GM21528 (cell line): ENCODE measurements at regions not wholly inside any gene's neighbourhood (a gene's known extent, or its start where the extent isn't known, plus 50 kb on each side); places are given as distances from the start of the nearest gene placed in this dataset.

Experiments
- ATAC-seq: cut with Tn5 transposase; IDR thresholded peaks from one replicate; pipeline ENCODE4 v1.9.1; 2021; ENCODE audit warnings: mild to moderate bottlenecking, moderate library complexity; ENCODE audit not compliant: unreplicated experiment, low FRiP score

GRCh38 chr4:20062054-20062453 lies 189.7 kb upstream of the SLIT2 start:
- ATAC-seq = no peak

- ATAC-seq = no peak
These were observed 200.9 kb upstream of the SLIT2 start for GRCh38 chr4:20050768-20051167.

GRCh38 chr4:20049889-20050288 lies 201.8 kb upstream of the SLIT2 start:
- no peak for ATAC-seq

DNA sequence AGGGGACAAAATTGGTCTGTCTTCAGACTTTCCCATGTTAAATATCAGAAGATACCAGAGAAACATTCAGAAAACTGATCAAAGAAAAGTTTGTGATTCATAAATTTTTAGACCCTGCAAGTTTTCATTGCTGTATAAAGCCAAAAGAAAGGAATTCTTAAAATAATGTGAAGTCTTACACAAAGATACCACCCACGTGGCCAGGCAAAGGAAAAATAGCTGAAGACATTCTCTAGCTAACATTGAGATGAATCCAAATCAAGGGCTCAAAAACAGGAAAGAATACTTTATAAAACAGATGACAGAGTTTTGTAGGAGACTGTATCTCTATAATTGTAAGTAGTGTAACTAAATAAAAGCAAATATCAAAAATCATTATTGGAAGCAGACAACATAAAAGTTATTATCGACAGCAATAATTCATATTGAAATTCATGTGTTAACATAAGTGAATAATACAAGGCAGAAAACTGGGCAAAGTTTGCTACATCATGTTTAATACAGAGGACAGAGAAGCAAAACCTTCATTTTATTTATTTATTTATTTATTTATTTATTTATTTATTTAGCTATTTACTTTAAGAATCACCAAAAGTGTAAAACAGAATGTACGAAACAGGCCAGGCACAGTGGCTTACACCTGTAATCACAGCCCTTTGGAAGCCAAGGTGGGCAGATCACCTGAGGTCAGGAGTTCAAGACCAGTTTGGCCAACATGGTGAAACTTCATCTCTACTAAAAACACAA lies 204.6 kb upstream of the SLIT2 start:
- ATAC-seq = no peak

DNA sequence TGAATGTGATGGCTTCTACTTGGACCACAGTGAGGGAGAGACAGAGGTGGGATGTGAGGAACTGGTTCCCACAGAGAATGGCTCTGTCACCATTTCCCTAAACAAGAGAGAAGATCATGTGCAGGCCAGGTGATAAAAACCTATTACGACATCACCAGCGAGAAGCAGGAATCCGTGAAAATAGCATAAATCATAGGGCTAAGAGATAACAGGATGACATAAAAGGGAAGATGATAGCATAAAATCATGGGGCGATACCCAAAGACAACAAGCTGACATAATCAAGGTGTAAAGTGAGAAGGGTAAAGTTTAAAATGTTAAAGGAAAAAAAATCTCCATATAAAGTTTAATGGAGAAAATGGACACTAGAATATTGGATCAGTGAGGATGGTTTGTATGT lies 205.5 kb upstream of the SLIT2 start:
- no peak for ATAC-seq

DNA sequence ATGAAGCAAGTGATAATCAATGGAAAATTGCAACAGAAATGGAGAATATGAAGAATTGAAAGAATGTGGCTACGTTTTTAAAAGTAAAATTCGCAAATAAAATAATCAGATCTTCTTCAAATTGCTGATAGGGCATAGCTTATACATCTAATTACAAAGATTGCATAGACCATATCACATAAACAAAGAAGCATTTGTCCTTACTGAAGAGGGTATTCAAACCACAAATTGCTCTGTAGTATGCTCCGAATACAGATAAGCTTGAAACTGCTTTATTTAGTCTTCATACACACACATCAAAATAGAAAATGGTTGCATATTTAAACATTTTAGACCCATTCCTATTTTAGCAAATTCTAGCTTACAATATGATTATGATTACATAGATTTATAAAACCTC lies 206.7 kb upstream of the SLIT2 start:
- no peak for ATAC-seq

- no peak for ATAC-seq
These were observed 207.2 kb upstream of the SLIT2 start for GRCh38 chr4:20044502-20044911.

DNA sequence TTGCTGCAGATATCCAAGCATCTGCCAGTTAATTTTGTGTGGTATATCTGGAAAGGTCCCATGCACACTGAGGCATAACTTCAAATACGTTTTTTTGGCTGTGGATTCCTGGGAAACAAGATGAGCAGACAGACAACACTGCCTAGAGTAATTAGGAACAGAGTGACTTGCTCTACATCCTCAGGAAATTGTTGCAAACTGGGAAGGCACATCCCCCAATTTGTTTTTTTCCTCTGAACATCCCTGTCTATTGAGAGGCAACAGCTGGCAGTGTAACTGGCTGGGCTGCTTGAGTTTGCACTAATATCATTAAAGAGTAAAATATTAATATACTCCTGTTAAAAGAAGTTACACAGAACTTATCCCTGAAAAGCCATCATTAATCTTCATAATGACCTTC lies 207.7 kb upstream of the SLIT2 start:
- ATAC-seq = no peak

- ATAC-seq = no peak
These were observed 208.9 kb upstream of the SLIT2 start for GRCh38 chr4:20042769-20043168.

DNA sequence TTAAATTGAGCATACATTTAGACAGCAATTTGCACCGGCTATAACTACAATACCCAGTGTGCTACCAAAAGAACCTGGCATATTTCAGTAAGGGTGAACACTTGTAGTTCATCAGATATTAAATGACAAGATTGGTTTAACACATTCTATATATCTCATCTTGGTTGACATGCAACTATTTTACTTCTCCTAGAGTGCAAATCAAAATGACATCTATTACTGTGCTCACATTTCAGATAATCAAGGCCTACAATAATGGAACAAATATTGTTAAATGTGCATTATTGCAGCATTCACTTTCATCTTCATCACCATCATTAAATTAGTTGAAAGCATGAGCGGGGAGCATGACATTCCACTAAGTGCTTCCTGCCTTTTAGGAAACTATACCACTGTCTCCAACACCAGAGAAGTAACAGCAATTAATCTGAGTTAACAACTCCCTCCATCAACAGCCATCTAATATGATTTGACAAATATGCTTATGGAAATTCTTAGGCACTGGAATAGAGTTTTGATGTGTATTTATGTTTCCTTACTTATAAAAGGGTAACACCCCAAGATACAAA lies 209.8 kb upstream of the SLIT2 start:
- no peak for ATAC-seq

DNA sequence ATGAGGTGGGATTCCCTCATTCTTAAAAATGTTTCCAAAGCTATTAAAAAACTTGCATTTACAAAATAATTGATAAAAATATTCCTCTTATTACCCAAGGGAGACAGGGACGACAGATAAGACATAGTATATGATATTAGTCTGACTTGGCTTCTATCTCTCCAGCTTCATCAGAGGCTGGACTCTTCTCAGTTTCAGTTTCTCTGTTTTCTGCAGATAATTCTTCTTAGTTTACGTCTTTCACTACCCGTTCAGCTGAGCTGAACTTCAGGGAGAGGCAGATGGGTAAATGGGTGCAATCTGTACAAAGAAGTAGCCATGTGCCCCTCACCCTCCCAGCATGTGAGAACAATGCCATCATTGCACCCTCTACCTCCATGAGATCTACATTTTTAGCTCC lies 214.0 kb upstream of the SLIT2 start:
- no peak for ATAC-seq

- no peak for ATAC-seq
These were observed 221.6 kb upstream of the SLIT2 start for GRCh38 chr4:20030108-20030507.

GRCh38 chr4:20028645-20029044 lies 223.1 kb upstream of the SLIT2 start:
- ATAC-seq = no peak

GRCh38 chr4:20026456-20026855 lies 225.2 kb upstream of the SLIT2 start:
- no peak for ATAC-seq

DNA sequence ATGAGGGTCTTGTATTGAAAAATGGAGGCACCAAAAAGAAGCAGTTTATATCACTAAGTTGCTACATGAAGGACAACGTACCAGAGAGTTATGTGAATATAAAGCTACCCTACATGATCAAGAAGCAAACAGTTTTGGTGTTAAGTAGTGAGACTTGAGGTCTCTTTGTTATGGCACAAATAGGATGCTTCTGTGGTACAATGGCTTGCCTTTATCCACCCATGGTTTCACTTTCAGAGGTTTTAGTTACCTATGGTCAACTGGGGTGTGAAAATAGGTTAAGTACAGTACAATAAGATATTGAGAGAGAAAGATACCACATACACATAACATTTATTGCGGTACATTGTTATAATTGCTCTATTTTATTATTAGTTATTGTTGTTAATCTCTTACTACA lies 229.2 kb upstream of the SLIT2 start:
- no peak for ATAC-seq

DNA sequence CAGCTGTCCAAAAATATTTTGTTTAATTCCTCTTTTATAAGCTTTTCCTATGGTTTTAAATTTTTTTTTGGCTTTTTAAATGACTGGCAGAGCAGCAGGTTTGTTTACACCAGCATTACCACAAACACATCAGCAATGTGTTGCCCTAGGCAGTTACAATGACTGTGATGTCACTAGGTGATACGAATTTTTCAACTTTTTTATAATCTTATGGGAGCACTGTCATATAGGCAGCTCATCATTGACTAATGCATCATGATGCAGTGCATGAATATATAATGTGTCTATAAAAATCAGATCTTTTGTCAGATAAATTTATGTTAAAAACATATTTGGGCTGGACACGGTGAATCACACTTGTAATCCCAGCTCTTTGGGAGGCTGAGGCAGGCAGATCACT lies 231.6 kb upstream of the SLIT2 start:
- no peak for ATAC-seq

DNA sequence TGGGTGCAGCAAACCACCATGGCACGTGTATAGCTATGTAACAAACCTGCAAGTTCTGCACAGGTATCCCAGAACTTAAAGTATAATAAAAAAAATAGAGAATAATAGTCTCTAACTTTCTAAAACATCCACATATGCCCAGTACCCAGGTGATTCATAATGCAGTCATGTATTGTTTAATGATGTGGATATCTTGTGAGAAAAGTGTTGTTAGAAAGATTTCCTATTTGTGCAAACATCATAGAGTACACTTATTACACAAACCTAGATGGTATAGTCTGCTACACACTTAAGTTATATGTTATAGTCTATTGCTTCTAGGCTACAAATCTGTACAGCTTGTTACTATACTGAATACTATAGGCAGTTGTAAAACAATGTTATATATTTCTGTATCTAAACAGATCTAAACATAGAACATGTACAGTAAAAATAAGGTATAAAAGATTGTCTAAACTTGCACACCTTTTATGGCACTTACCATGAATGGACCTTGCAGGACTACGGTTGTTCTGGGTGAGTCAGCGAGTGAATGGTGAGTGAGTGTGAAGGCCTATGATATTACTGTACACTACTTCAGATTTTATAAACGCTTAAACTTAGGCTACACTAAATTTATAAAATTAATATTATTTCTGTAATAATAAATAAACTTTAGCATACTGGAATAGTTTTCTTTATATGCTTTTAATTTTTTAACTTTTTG lies 232.2 kb upstream of the SLIT2 start:
- no peak for ATAC-seq

DNA sequence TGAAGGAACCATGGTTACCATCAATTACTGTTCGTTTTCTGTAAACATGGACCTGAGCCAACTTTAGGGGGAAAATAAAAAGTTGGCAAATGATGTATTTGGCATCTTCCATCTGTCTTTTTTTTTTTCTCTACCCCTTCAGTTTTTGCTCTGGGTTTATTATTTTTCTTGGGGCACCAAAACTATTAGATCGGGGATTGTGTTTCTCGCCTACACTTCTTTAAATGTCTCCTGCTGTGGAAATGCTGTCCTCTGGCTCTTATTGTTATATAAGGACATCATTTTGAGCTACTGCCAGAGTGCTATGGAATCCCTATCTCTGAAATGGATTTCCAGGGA lies 234.0 kb upstream of the SLIT2 start:
- no peak for ATAC-seq

DNA sequence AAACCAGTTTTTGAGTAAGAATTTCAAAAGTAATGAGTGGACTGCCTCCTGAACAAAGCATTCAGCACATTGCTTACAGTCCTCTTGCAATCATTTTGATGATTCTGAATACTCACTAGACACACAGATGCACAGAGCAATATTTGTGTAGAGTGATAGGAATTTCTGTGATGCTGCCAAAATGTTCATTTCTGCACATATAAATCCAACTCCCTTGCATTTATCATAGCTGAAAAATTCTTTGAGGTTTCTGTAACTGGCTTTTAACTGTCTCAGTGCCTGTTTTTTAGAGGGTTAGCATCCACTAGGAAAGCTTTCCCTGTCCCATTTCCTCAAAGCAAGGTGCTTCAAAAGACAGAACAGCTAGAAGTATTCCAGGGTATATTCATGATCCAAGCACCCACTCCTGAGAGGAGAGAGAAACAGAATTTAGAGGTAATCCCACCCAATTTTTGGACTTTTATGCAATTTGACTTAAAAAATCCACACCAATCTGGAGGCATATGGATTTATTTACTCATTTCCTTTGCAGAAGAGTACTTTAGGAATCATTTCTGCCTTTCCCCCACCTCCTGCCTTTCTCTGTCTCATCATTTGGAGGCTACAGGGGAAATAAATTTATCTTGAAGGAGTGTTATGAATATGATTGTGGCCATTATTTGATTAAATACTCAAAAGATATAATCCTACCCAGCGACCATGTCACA lies 234.5 kb upstream of the SLIT2 start:
- no peak for ATAC-seq

DNA sequence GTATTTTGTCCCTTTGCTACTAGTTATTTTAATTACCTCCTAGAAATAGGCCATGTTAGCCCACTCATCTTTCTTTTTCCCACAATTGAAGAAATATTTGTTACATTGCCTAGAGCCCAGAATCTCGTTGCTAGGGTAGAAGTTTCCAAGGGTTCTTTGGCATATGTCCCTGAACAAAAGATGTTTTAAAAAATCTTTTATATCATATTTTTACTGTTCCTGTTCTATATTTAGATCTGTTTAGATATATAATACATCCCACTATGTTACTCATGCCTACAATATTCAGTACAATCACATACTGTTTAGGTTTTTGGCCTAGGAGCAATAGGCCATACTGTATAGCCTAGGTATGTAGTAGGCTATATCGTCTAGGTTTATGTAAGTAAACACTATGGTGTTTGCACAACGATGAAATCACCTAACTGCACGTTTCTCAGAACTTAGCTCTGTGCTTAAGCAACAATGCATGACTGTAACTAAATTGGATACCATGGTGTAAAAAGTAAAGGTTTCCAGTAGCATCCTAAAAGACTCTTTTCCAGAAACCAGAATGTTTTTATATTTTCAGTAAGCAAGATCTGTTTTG lies 236.0 kb upstream of the SLIT2 start:
- no peak for ATAC-seq
